ENCODE measurements at regions not wholly inside any gene's neighbourhood (a gene's known extent, or its start where the extent isn't known, plus 50 kb on each side); places are given as distances from the start of the nearest gene placed in this dataset.

GRCh38 chr3:176566757-176567156, 630.5 kb downstream of the TBL1XR1 start:
- TF ChIP-seq EZH2 (IDR thresholded peaks at IDR 0.05) (no peak), POLR2AphosphoS5 (IDR thresholded peaks at IDR 0.05; ENCODE audit: borderline replicate concordance, low read depth, low read length) (peak; percentile 61; the same call in 1 of the 2 replicates), FOXP2 (optimal IDR thresholded peaks at IDR 0.05; ENCODE audit: control extremely low read depth, extremely low read length, insufficient read depth) (peak; percentile 56)
